CD14-positive monocyte (primary cell): ENCODE measurements at regions not wholly inside any gene's neighbourhood (a gene's known extent, or its start where the extent isn't known, plus 50 kb on each side); places are given as distances from the start of the nearest gene placed in this dataset.

ENCODE experiments used
- DNase-seq, 3 donors: peaks; one replicate each; pipeline ENCODE4 v3.0.0-alpha.2; 2011 to 2022
- H2AFZ ChIP-seq: 2 replicates; pipeline ENCODE4 v1.6.0; 2012; ENCODE audit warnings: mild to moderate bottlenecking, low read depth, low read length, inconsistent platforms; ENCODE audit not compliant: insufficient read depth, poor library complexity, severe bottlenecking
- H3K27ac ChIP-seq, 2 donors: 1 replicate in 1 of 2; 2 replicates in 1 of 2; pipeline ENCODE4 v1.5.1; 2012 to 2013; ENCODE audit warnings: low read length in 2 of 2, control low read depth in 1 of 2, inconsistent platforms in 1 of 2, low read depth in 1 of 2, mild to moderate bottlenecking in 1 of 2
- H3K27me3 ChIP-seq, 2 donors: one replicate each; pipeline versions ENCODE4 v1.6.0 to v1.6.1; 2011 to 2013; ENCODE audit warnings: low read length in 2 of 2; ENCODE audit not compliant: control insufficient read depth in 2 of 2, insufficient read depth in 2 of 2
- H3K36me3 ChIP-seq, 2 donors: replicated peaks in 1 of 2; 1 replicate in 1 of 2; 2 replicates in 1 of 2; pipeline versions ENCODE4 v1.5.1 to v1.6.1; 2012 to 2013; ENCODE audit warnings: low read length in 2 of 2, control low read depth in 1 of 2, inconsistent platforms in 1 of 2, mild to moderate bottlenecking in 1 of 2; ENCODE audit not compliant: insufficient read depth in 2 of 2, control insufficient read depth in 1 of 2
- H3K4me1 ChIP-seq, 2 donors: 1 replicate in 1 of 2; 2 replicates in 1 of 2; pipeline versions ENCODE4 v1.5.1 to v1.6.1; 2012 to 2013; ENCODE audit warnings: low read length in 2 of 2, control low read depth in 1 of 2, inconsistent platforms in 1 of 2, mild to moderate bottlenecking in 1 of 2, moderate library complexity in 1 of 2; ENCODE audit not compliant: insufficient read depth in 2 of 2, control insufficient read depth in 1 of 2
- H3K4me2 ChIP-seq: replicated peaks from 2 replicates; pipeline ENCODE3; 2012; ENCODE audit warnings: low read length, moderate library complexity, mild to moderate bottlenecking; ENCODE audit not compliant: poor library complexity, severe bottlenecking; ENCODE audit errors: extremely low read depth
- H3K4me3 ChIP-seq, 3 experiments: fragments of 200-600 bp in 1 of 3; sonication (generic) in 1 of 3; replicated peaks in 1 of 3; 1 replicate in 2 of 3; 2 replicates in 1 of 3; pipeline ENCODE4 v1.5.1; 2011 to 2013; ENCODE audit warnings: low read length in 3 of 3, mild to moderate bottlenecking in 3 of 3, control low read depth in 2 of 3, low read depth in 2 of 3, inconsistent platforms in 1 of 3, moderate library complexity in 1 of 3
- H3K79me2 ChIP-seq: 2 replicates; pipeline ENCODE4 v1.6.0; 2012; ENCODE audit warnings: mild to moderate bottlenecking, control low read depth, inconsistent platforms, low read length, moderate library complexity; ENCODE audit not compliant: insufficient read depth
- H3K9ac ChIP-seq: 2 replicates; pipeline ENCODE4 v1.6.0; 2017; ENCODE audit warnings: low read length, mild to moderate bottlenecking; ENCODE audit not compliant: insufficient read depth, poor library complexity, severe bottlenecking
- H3K9me3 ChIP-seq, 2 donors: replicated peaks in 1 of 2; 1 replicate in 1 of 2; 2 replicates in 1 of 2; pipeline versions ENCODE4 v1.5.1 to v1.6.1; 2012 to 2013; ENCODE audit warnings: low read length in 2 of 2, control low read depth in 1 of 2; ENCODE audit not compliant: control insufficient read depth in 1 of 2, insufficient read depth in 1 of 2
- H4K20me1 ChIP-seq: 2 replicates; pipeline ENCODE4 v1.6.0; 2012; ENCODE audit warnings: mild to moderate bottlenecking, low read length, control low read depth, moderate library complexity; ENCODE audit not compliant: insufficient read depth
- H3K27ac Mint-ChIP-seq, 7 donors: one replicate each; pipeline ENCODE4 v1.8.0; 2020; ENCODE audit warnings: mild to moderate bottlenecking in 7 of 7, mixed read lengths in 7 of 7, moderate library complexity in 6 of 7, inconsistent platforms in 2 of 7
- H3K27me3 Mint-ChIP-seq, 3 donors: one replicate each; pipeline ENCODE4 v1.8.0; 2021 to 2022; ENCODE audit warnings: low read depth in 3 of 3, mild to moderate bottlenecking in 3 of 3, mixed read lengths in 3 of 3, moderate library complexity in 3 of 3, inconsistent platforms in 1 of 3
- H3K36me3 Mint-ChIP-seq, 2 donors: one replicate each; pipeline ENCODE4 v1.8.0; 2020; ENCODE audit warnings: mixed read lengths in 2 of 2, inconsistent platforms in 1 of 2, mild to moderate bottlenecking in 1 of 2
- H3K4me1 Mint-ChIP-seq: one replicate; pipeline ENCODE4 v1.8.0; 2020; ENCODE audit warnings: mild to moderate bottlenecking, mixed read lengths
- H3K4me3 Mint-ChIP-seq, 2 donors: one replicate each; pipeline ENCODE4 v1.8.0; 2020; ENCODE audit warnings: mild to moderate bottlenecking in 2 of 2, mixed read lengths in 2 of 2, moderate library complexity in 1 of 2
- H3K9me3 Mint-ChIP-seq, 7 donors: one replicate each; pipeline ENCODE4 v1.8.0; 2020 to 2022; ENCODE audit warnings: mixed read lengths in 7 of 7, mild to moderate bottlenecking in 6 of 7, moderate library complexity in 6 of 7, inconsistent platforms in 2 of 7
- WGBS: methylation state at CpG from one replicate; pipeline ENCODE4 v1.1.5; 2013; ENCODE audit warnings: missing lambda C conversion rate; ENCODE audit not compliant: insufficient coverage; 5-methylcytosine and 5-hydroxymethylcytosine counted together
- intact Hi-C, 2 donors: fragments of 100-400 bp; cut with micrococcal nuclease; formaldehyde crosslinking; loops; one replicate each; pipeline versions ENCODE4 v1.15.0 to v1.15.1; 2023
- TF ChIP-seq, protein P1 (sequence below): fragments of 200-600 bp; IDR thresholded peaks from one replicate; pipeline ENCODE4 v1.8.0; 2022; ENCODE audit warnings: antibody characterized with exemption, mild to moderate bottlenecking

DNA sequence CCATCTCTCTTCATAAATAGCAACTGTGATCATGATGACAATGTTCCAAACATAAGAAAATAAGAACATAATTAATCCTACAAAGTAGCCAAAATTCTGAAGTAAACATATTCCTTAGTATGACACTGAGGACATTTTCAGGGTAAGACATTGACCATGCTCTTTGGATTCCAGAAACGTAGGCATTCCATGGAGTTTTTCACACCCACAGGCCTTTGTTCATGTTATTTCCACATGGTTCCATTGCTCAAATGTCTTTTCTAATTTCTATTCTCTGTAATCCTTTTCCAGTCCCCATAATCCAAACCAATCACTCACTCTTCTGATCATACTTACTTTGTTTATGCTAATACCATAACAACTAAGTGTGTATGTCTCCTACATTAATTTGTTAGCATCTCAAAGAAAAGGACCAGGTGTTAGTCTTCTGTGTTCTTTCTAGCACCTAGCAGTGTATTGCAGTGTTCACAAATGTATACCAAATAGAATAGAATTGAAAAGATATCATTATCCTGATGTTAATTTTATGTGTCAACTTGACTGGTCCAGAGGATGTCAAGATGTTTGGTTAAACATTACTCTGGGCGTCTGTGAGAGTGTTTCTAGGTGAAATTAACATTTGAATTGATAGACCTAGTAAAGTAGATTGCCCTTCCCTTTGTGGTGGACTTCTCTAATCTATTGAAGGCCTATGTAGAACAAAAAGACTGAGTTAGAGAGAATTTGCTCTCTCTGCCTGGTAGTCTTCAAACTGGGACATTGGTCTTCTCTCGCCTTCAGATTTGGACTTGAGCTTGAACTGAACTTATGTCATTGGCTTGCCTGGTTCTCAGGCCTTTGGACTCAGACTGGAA lies 516.6 kb downstream of the PTPRC start:
- H3K9me3 Mint-ChIP-seq = peaks cover 0 to 5% (median 0%) of the 10 kb centered on the region in 7 donors
- intact Hi-C loops = no loop called here
- no peaks in the 10 kb centered on the region for H3K4me1 ChIP-seq
- no peak overlapping the region for H3K9ac ChIP-seq
- no peaks in the 10 kb centered on the region for H3K36me3 Mint-ChIP-seq
- H3K27ac Mint-ChIP-seq = no peak overlapping the region
- no peaks in the 10 kb centered on the region for H4K20me1 ChIP-seq
- no peak overlapping the region for H3K4me2 ChIP-seq
- no peaks in the 10 kb centered on the region for H3K36me3 ChIP-seq
- TF ChIP-seq, protein P1, sequence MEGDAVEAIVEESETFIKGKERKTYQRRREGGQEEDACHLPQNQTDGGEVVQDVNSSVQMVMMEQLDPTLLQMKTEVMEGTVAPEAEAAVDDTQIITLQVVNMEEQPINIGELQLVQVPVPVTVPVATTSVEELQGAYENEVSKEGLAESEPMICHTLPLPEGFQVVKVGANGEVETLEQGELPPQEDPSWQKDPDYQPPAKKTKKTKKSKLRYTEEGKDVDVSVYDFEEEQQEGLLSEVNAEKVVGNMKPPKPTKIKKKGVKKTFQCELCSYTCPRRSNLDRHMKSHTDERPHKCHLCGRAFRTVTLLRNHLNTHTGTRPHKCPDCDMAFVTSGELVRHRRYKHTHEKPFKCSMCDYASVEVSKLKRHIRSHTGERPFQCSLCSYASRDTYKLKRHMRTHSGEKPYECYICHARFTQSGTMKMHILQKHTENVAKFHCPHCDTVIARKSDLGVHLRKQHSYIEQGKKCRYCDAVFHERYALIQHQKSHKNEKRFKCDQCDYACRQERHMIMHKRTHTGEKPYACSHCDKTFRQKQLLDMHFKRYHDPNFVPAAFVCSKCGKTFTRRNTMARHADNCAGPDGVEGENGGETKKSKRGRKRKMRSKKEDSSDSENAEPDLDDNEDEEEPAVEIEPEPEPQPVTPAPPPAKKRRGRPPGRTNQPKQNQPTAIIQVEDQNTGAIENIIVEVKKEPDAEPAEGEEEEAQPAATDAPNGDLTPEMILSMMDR = no peak
- no peaks in the 10 kb centered on the region for H3K27me3 ChIP-seq
- no peak overlapping the region for H3K4me3 Mint-ChIP-seq
- DNase-seq = no peak
- no peak overlapping the region for H3K27ac ChIP-seq
- no peak overlapping the region for H3K4me3 ChIP-seq
- H3K27me3 Mint-ChIP-seq = no peaks in the 10 kb centered on the region
- no peak overlapping the region for H2AFZ ChIP-seq
- H3K79me2 ChIP-seq = no peaks in the 10 kb centered on the region
- no peaks in the 10 kb centered on the region for H3K4me1 Mint-ChIP-seq
- 75% methylated on average over 3 of the region's 3 CpGs for WGBS
- no peaks in the 10 kb centered on the region for H3K9me3 ChIP-seq

DNA sequence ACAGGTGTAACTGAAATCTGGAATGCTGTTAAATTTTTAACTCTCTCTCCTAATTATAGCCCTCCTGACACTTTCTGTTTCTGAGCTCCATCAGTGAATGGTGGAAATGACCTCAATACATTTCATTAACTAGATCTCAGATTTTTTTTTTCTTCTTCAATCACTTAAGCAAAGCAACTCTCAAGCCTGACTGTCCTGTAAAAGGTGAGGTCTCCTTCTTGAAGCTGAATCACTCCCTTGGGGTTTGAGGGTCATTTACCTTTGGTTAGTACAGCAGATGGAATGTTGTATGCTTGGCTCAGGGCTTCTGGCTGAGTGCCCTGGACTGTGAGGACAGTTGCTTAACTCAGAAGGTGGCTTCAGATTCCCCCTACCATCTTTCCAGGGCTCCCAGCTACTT lies 518.7 kb downstream of the PTPRC start:
- Histone ChIP-seq H3K4me2 (no peak overlapping the region), H3K79me2 (no peaks in the 10 kb centered on the region), H2AFZ (no peak overlapping the region), H3K4me1 (no peaks in the 10 kb centered on the region), H3K36me3 (no peaks in the 10 kb centered on the region), H3K9ac (no peak overlapping the region), H4K20me1 (no peaks in the 10 kb centered on the region), H3K27ac (no peak overlapping the region), H3K27me3 (no peaks in the 10 kb centered on the region), H3K9me3 (no peaks in the 10 kb centered on the region), H3K4me3 (no peak overlapping the region)
- Mint-ChIP-seq H3K4me1 (no peaks in the 10 kb centered on the region), H3K27ac (no peak overlapping the region), H3K4me3 (no peak overlapping the region), H3K36me3 (no peaks in the 10 kb centered on the region), H3K9me3 (peaks cover 0 to 8% (median 2%) of the 10 kb centered on the region in 7 donors), H3K27me3 (no peaks in the 10 kb centered on the region)
- TF ChIP-seq, protein P1 = no peak
- DNase-seq = no peak
- intact Hi-C loops = no loop called here
